AG04450 (cell line): ENCODE measurements at regions not wholly inside any gene's neighbourhood (a gene's known extent, or its start where the extent isn't known, plus 50 kb on each side); places are given as distances from the start of the nearest gene placed in this dataset.

Experiments used
- CTCF ChIA-PET: fragments of 300-600, 350-600 bp; formaldehyde crosslinking; extraction: SDS; loops from one replicate; lab custom pipeline; 2022; ENCODE audit warnings: antibody characterized with exemption, inconsistent platforms; lab: Charles Lee
- POLR2A ChIA-PET: fragments of 350-600 bp; formaldehyde crosslinking; extraction: SDS; loops from one replicate; lab custom pipeline; 2021; ENCODE audit warnings: antibody characterized with exemption, inconsistent platforms; lab: Yijun Ruan, JAX
- DNase-seq: peaks from one replicate; pipeline ENCODE4 v3.0.0-alpha.2; 2011; ENCODE audit warnings: low read depth, low spot score
- H3K27ac ChIP-seq: one replicate; pipeline ENCODE4 v1.5.1; 2012; ENCODE audit warnings: low read depth, low read length, control low read depth
- H3K27me3 ChIP-seq: one replicate; pipeline ENCODE4 v1.6.0; 2012; ENCODE audit warnings: low read length; ENCODE audit not compliant: control insufficient read depth, insufficient read depth
- H3K4me3 ChIP-seq: 2 replicates; pipeline ENCODE4 v1.5.1; 2011; ENCODE audit warnings: mild to moderate bottlenecking, low read depth, low read length, control low read depth
- H3K9me3 ChIP-seq: 2 replicates; pipeline ENCODE4 v1.5.1; 2012; ENCODE audit warnings: low read length; ENCODE audit not compliant: control insufficient read depth, insufficient read depth
- CTCF ChIP-seq: IDR thresholded peaks from 2 replicates; pipeline ENCODE4 v1.5.1; 2011; ENCODE audit warnings: low read depth, low read length, control low read depth, inconsistent platforms

- DNase-seq, result no peak
- Histone ChIP-seq H3K27ac (no peak overlapping the region), H3K27me3 (no peaks in the 10 kb centered on the region), H3K4me3 (no peak overlapping the region), H3K9me3 (no peaks in the 10 kb centered on the region)
- ChIA-PET POLR2A (no interaction called here), CTCF (no interaction called here)
- no peak for TF ChIP-seq CTCF
Measured at GRCh38 chrX:39929379-39930025, 168.3 kb downstream of the BCOR start.

- Histone ChIP-seq H3K4me3 (no peak overlapping the region), H3K27ac (no peak overlapping the region), H3K9me3 (no peaks in the 10 kb centered on the region), H3K27me3 (no peaks in the 10 kb centered on the region)
- TF ChIP-seq CTCF, result no peak
- no peak for DNase-seq
- POLR2A ChIA-PET, result no interaction called here
- CTCF ChIA-PET, result no interaction called here
Measured at GRCh38 chrX:39930786-39931528, 166.8 kb downstream of the BCOR start.

GRCh38 chrX:39931529-39932282 lies 166.1 kb downstream of the BCOR start:
- Histone ChIP-seq H3K4me3 (no peak overlapping the region), H3K9me3 (no peaks in the 10 kb centered on the region), H3K27ac (no peak overlapping the region), H3K27me3 (no peaks in the 10 kb centered on the region)
- POLR2A ChIA-PET, result no interaction called here
- DNase-seq, result no peak
- TF ChIP-seq CTCF, result no peak
- CTCF ChIA-PET, result no interaction called here

- no peak for DNase-seq
- Histone ChIP-seq H3K4me3 (no peak overlapping the region), H3K27ac (no peak overlapping the region), H3K9me3 (no peaks in the 10 kb centered on the region), H3K27me3 (no peaks in the 10 kb centered on the region)
- CTCF ChIA-PET, result no interaction called here
- no peak for TF ChIP-seq CTCF
- POLR2A ChIA-PET, result no interaction called here
Measured at GRCh38 chrX:39935411-39936064, 162.2 kb downstream of the BCOR start.
